ENCODE measurements at regions not wholly inside any gene's neighbourhood (a gene's known extent, or its start where the extent isn't known, plus 50 kb on each side); places are given as distances from the start of the nearest gene placed in this dataset.

- no peak for TF ChIP-seq CTCF (IDR thresholded peaks at IDR 0.05; ENCODE audit: low read length)
- no peak for TF ChIP-seq EZH2 (IDR thresholded peaks at IDR 0.05; ENCODE audit: borderline replicate concordance, low read length)
Measured at GRCh38 chr15:52620496-52620895, 51.7 kb upstream of the ARPP19 start.
